ENCODE measurements at regions not wholly inside any gene's neighbourhood (a gene's known extent, or its start where the extent isn't known, plus 50 kb on each side); places are given as distances from the start of the nearest gene placed in this dataset.

- no peak for ATAC-seq
- TF ChIP-seq CTCF (IDR thresholded peaks at IDR 0.05): no peak
- Histone ChIP-seq H3K4me1 (no peaks in the 10 kb centered on the region), H3K27me3 (no peaks in the 10 kb centered on the region), H3K36me3 (no peaks in the 10 kb centered on the region), H3K4me3 (no peak overlapping the region), H3K9me3 (no peaks in the 10 kb centered on the region), H3K27ac (no peak overlapping the region)
- 60 to 77% methylated on average over 2 of the region's 2 CpGs for WGBS, 2 donors
- no peak for DNase-seq
- no peak for FAIRE-seq
- intact Hi-C loops (cut with DNase I): no loop called here
These were observed 102.1 kb upstream of the SIAH1 start for GRCh38 chr16:48487287-48487686.

GRCh38 chr16:48481772-48482171, 96.6 kb upstream of the SIAH1 start:
- Histone ChIP-seq H3K36me3 (no peaks in the 10 kb centered on the region), H3K27me3 (no peaks in the 10 kb centered on the region), H3K27ac (no peak overlapping the region), H3K4me1 (no peaks in the 10 kb centered on the region), H3K4me3 (no peak overlapping the region), H3K9me3 (no peaks in the 10 kb centered on the region)
- no peak for DNase-seq
- TF ChIP-seq CTCF (IDR thresholded peaks at IDR 0.05): no peak
- intact Hi-C loops (cut with DNase I): no loop called here
- WGBS, 2 donors: 34 to 40% methylated on average over 2 of the region's 2 CpGs
- no peak for ATAC-seq
- FAIRE-seq: no peak

- Histone ChIP-seq H3K4me3 (no peak overlapping the region), H3K27ac (no peak overlapping the region), H3K27me3 (no peaks in the 10 kb centered on the region), H3K36me3 (no peaks in the 10 kb centered on the region), H3K4me1 (no peaks in the 10 kb centered on the region), H3K9me3 (no peaks in the 10 kb centered on the region)
- TF ChIP-seq CTCF (IDR thresholded peaks at IDR 0.05): no peak
- FAIRE-seq (no peak), DNase-seq (no peak), ATAC-seq (no peak)
- WGBS, 2 donors: 91% methylated on average over 1 of the region's 1 CpG
- intact Hi-C loops (cut with DNase I): no loop called here
These were observed 96.0 kb upstream of the SIAH1 start for GRCh38 chr16:48481211-48481610.

- no peaks in the 10 kb centered on the region for H3K36me3 ChIP-seq
- no peaks in the 10 kb centered on the region for H3K4me1 ChIP-seq
- no peak for ATAC-seq
- DNase-seq: no peak
- 67 to 74% methylated on average over 2 of the region's 2 CpGs for WGBS, 2 donors
- no peak for TF ChIP-seq CTCF (IDR thresholded peaks at IDR 0.05)
- no peak overlapping the region for H3K4me3 ChIP-seq
- H3K27me3 ChIP-seq: no peaks in the 10 kb centered on the region
- intact Hi-C loops (cut with DNase I): no loop called here
- no peaks in the 10 kb centered on the region for H3K9me3 ChIP-seq
- no peak overlapping the region for H3K27ac ChIP-seq
- FAIRE-seq: no peak
These were observed 94.7 kb upstream of the SIAH1 start for GRCh38 chr16:48479955-48480354.

GRCh38 chr16:48479329-48479728, 94.1 kb upstream of the SIAH1 start:
- H3K27ac ChIP-seq: no peak overlapping the region
- no peaks in the 10 kb centered on the region for H3K9me3 ChIP-seq
- DNase-seq (no peak), FAIRE-seq (no peak), ATAC-seq (no peak)
- 74 to 78% methylated on average over 3 of the region's 3 CpGs for WGBS, 2 donors
- H3K27me3 ChIP-seq: no peaks in the 10 kb centered on the region
- no peak for TF ChIP-seq CTCF (IDR thresholded peaks at IDR 0.05)
- no peaks in the 10 kb centered on the region for H3K36me3 ChIP-seq
- no peak overlapping the region for H3K4me3 ChIP-seq
- intact Hi-C loops (cut with DNase I): no loop called here
- H3K4me1 ChIP-seq: no peaks in the 10 kb centered on the region

Data from pancreas (tissue), 10 donors.